Stimulated activated CD8-positive, alpha-beta memory T cell treated with anti-CD3 and anti-CD28 coated beads, Interleukin-4, amount 100 ng/mL, for 48 hours (primary cell): ENCODE measurements at regions not wholly inside any gene's neighbourhood (a gene's known extent, or its start where the extent isn't known, plus 50 kb on each side); places are given as distances from the start of the nearest gene placed in this dataset.

Source experiments
- DNase-seq: peaks from one replicate; pipeline ENCODE4 v3.0.0-alpha.2; 2020

DNA sequence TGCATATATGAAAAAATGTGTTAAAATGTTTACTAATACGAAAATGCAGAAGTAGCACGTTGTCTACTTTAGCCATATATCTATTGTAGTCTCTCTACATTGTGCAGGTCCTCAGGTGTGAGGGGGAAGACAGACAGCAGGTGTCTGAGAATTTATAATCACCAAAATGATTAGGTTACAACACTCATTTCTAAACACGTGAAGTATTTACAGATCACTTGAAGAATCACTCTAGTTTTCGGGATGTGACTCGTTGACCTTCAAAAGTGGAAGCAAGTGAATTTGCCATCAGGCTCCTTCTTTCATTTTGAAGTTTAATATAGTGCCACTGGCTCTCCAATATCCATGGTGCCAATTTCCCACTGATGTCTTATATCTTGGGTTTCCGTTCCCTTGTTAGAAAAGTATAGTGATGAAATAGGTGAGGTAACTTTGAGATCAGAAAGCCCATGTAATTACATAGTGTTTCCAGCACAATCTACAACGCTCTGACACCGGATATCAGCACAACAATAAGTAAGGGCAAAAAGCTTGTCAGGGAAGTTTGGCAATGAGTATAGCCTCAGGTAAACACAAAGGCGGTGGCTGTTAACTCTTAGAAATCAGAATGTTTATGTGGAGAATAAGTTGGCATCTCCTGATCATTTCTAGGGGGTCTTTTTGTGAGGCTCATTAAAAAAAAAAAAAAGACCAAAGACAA is 57.5 kb upstream of the SP4 start:
- DNase-seq, result no peak

DNA sequence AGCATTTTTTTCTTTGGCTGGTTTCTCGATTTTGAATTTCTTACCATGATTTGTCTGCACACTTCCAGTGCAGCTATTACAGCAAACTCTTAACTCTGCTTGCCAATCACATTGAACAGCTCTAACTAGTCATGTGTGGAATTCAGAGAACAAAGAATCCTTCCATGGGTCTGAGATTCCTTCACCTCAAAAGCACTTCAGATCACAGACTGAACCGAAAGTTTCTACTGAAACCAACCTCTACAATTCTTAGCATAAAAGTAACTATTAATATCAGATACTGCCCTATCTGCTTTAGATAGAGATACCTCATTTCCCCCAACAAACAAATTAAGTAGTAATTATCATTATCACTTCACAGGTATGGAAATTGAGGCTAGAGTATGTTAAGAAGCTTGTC is 56.5 kb upstream of the SP4 start:
- no peak for DNase-seq

- DNase-seq, result no peak
Observed at GRCh38 chr7:21373031-21373430, 54.9 kb upstream of the SP4 start.

- no peak for DNase-seq
Observed at GRCh38 chr7:21374134-21374533, 53.7 kb upstream of the SP4 start.

DNA sequence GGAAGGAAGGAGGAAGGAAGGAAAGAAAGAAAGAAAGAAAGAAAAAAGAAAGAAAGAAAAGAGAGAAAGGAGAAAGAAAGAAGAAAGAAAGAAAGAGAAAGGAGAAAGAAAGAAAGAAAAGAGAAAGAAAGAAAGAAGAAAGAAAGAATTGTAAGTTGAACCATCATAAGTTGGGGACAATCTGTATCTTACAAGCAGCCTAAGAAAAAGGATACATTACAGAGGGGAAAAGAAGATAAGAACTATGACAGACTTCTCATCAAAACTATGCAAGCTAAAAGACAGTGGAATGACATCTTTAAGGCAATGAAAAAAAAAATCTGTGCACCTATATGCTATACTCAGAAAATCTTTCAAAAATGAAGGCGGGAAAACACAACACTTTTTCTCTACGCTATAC is 50.3 kb upstream of the SP4 start:
- DNase-seq, result no peak
